ENCODE measurements at regions not wholly inside any gene's neighbourhood (a gene's known extent, or its start where the extent isn't known, plus 50 kb on each side); places are given as distances from the start of the nearest gene placed in this dataset.

DNA sequence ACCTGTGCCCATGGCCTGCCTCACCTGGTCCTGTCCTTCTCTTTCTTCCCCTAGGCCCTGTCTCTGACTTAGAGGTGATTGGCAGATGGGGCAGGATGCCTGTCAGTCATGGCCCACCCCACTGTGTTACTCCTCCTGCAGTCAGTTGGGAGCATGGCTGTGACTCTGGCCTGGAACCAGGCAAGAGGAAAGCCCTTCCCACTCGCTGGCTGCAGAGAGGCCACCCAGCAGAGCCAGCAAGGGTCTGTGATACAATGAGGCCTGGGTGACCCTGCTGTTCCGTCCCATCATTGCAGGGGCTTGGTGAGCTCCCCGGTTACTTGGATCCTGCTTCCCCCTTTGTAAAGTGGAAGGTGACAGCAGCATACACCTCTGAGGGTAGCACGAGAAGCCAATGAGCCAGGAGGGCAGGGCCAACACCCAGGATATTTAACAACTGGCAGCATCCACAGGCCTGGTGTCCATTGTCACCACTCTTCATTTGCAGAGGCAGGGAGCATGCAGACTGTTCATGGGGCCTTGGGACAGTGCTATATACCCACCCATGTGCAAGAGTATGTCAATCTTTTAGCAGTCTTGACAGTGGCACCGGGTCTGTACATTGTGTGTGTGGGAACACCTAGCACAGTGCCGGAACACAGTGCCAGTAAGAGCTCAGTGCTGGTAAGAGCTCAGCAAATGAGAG, 191.0 kb upstream of the C1orf174 start:
- Histone ChIP-seq H3K9me2 (replicated peaks; ENCODE audit: insufficient read depth, low read length) (no peaks in the 10 kb centered on the region), H3K79me2 (ENCODE audit: insufficient read depth, low read length) (no peaks in the 10 kb centered on the region), H3F3A (ENCODE audit: insufficient read depth) (no peaks in the 10 kb centered on the region), H4K20me1 (ENCODE audit: low read depth, low read length) (no peaks in the 10 kb centered on the region), H3K27me3 (ENCODE audit: low read length) (no peaks in the 10 kb centered on the region), H3K9me3 (ENCODE audit: insufficient read depth, low read length) (no peaks in the 10 kb centered on the region), H3K9ac (ENCODE audit: low read length) (no peak overlapping the region), H3K4me3 (ENCODE audit: insufficient read depth, low read length, poor library complexity, severe bottlenecking) (no peak overlapping the region), H2AFZ (ENCODE audit: low read depth, low read length, severe bottlenecking) (no peak overlapping the region), H3K36me3 (ENCODE audit: low read length) (no peaks in the 10 kb centered on the region), H3K4me2 (ENCODE audit: low read depth, low read length, poor library complexity, severe bottlenecking) (no peak overlapping the region), H3K27ac (ENCODE audit: low read depth, low read length) (no peak overlapping the region)
- TF ChIP-seq EZH2phosphoT487 (conservative IDR thresholded peaks at IDR 0.05; ENCODE audit: low read length): no peak
- TF ChIP-seq, protein P1, sequence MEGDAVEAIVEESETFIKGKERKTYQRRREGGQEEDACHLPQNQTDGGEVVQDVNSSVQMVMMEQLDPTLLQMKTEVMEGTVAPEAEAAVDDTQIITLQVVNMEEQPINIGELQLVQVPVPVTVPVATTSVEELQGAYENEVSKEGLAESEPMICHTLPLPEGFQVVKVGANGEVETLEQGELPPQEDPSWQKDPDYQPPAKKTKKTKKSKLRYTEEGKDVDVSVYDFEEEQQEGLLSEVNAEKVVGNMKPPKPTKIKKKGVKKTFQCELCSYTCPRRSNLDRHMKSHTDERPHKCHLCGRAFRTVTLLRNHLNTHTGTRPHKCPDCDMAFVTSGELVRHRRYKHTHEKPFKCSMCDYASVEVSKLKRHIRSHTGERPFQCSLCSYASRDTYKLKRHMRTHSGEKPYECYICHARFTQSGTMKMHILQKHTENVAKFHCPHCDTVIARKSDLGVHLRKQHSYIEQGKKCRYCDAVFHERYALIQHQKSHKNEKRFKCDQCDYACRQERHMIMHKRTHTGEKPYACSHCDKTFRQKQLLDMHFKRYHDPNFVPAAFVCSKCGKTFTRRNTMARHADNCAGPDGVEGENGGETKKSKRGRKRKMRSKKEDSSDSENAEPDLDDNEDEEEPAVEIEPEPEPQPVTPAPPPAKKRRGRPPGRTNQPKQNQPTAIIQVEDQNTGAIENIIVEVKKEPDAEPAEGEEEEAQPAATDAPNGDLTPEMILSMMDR (IDR thresholded peaks at IDR 0.05; ENCODE audit: insufficient read depth, low read length, poor library complexity, severe bottlenecking): no peak

DNA sequence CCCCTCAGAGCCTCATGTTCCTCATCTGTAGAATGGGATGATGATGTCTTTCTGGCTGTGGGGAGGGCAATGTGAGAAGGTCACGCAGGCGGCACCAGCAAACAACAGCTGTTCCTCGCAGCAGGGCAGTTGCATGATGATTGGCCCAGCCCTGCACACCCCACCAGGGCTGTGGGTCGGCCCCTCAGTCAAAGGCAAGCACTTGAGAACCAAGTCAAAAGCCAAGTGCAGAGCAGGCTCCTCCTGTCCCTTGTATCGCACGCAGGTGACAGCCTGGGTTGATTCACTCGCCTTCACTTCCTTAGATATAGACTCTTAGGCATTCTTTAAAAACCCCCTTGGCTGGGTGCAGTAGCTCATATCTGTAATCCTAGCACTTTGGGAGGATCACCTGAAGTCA, 191.9 kb upstream of the C1orf174 start:
- no peak for TF ChIP-seq EZH2phosphoT487 (conservative IDR thresholded peaks at IDR 0.05; ENCODE audit: low read length)
- no peaks in the 10 kb centered on the region for H3F3A ChIP-seq (ENCODE audit: insufficient read depth)
- no peaks in the 10 kb centered on the region for H3K27me3 ChIP-seq (ENCODE audit: low read length)
- no peaks in the 10 kb centered on the region for H3K9me3 ChIP-seq (ENCODE audit: insufficient read depth, low read length)
- no peak overlapping the region for H3K4me2 ChIP-seq (ENCODE audit: low read depth, low read length, poor library complexity, severe bottlenecking)
- no peaks in the 10 kb centered on the region for H3K36me3 ChIP-seq (ENCODE audit: low read length)
- H2AFZ ChIP-seq (ENCODE audit: low read depth, low read length, severe bottlenecking): no peak overlapping the region
- no peaks in the 10 kb centered on the region for H3K79me2 ChIP-seq (ENCODE audit: insufficient read depth, low read length)
- H3K4me3 ChIP-seq (ENCODE audit: insufficient read depth, low read length, poor library complexity, severe bottlenecking): no peak overlapping the region
- H3K9ac ChIP-seq (ENCODE audit: low read length): no peak overlapping the region
- no peaks in the 10 kb centered on the region for H4K20me1 ChIP-seq (ENCODE audit: low read depth, low read length)
- H3K9me2 ChIP-seq (replicated peaks; ENCODE audit: insufficient read depth, low read length): no peaks in the 10 kb centered on the region
- no peak overlapping the region for H3K27ac ChIP-seq (ENCODE audit: low read depth, low read length)

DNA sequence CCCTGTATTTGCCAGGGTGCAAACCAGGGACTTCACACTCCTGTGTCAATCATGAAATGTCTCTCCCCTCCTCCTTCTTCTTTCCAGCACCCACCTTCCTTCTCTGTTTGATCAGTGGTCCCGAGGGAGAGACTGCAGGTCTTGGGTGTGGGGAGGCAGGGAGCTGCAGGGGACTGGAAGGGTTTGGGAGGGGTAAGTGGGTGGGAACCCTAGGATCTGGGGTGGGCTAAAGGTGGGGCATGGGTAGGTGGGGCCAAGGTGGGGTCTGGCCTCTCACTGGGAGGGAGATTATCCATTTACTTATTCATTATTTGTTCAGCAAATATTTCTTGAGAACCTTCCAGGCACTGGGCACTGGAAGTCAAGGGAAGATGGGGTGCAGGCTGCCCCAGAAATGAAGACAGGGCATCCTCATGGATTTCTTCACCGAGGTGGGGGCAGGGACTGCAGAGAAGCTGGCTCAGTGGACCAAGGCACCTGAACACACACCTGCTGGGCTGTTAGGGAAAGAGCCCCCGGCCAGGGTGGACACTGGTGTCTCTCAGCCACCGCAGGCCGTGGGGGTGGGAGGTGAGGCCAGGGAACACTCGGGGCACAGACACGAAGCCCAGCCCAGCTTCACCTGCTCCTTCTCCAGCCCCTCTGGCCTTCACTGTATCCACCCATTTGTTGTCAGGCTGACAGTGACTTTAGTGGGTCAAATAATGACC, 193.9 kb upstream of the C1orf174 start:
- no peaks in the 10 kb centered on the region for H3K79me2 ChIP-seq (ENCODE audit: insufficient read depth, low read length)
- no peaks in the 10 kb centered on the region for H3K27me3 ChIP-seq (ENCODE audit: low read length)
- no peaks in the 10 kb centered on the region for H3K36me3 ChIP-seq (ENCODE audit: low read length)
- H3K4me3 ChIP-seq (ENCODE audit: insufficient read depth, low read length, poor library complexity, severe bottlenecking): no peak overlapping the region
- no peaks in the 10 kb centered on the region for H4K20me1 ChIP-seq (ENCODE audit: low read depth, low read length)
- no peaks in the 10 kb centered on the region for H3K9me3 ChIP-seq (ENCODE audit: insufficient read depth, low read length)
- no peak overlapping the region for H2AFZ ChIP-seq (ENCODE audit: low read depth, low read length, severe bottlenecking)
- no peak overlapping the region for H3K9ac ChIP-seq (ENCODE audit: low read length)
- no peaks in the 10 kb centered on the region for H3F3A ChIP-seq (ENCODE audit: insufficient read depth)
- H3K9me2 ChIP-seq (replicated peaks; ENCODE audit: insufficient read depth, low read length): no peaks in the 10 kb centered on the region
- TF ChIP-seq, protein P1 (IDR thresholded peaks at IDR 0.05; ENCODE audit: insufficient read depth, low read length, poor library complexity, severe bottlenecking): no peak
- TF ChIP-seq EZH2phosphoT487 (conservative IDR thresholded peaks at IDR 0.05; ENCODE audit: low read length): no peak
- no peak overlapping the region for H3K27ac ChIP-seq (ENCODE audit: low read depth, low read length)
- H3K4me2 ChIP-seq (ENCODE audit: low read depth, low read length, poor library complexity, severe bottlenecking): no peak overlapping the region

DNA sequence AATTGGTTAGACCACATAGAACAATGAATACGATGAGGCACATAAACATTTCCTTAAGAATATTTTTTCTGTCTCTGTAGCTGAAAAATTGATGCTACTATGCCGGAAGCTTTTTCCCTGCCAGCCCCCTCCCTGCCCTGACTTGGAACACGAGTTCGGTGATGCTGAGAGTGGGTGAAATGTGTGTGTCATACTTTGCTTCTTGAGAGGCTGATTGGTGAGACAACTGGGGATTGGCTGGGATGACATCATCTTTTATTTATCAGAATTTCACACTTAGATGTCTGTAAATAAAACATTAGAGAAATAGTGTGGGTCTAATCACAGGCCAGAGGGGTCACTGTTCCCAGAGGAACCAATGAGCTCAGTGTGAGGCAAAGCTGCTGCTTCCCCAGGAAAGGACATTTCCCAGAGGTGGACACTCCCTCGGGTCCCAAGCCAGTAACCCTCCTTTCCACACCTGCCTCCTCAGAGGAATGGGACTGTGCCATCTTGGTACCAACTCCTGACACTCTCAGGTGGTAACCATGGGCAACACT, 195.4 kb upstream of the C1orf174 start:
- H3K9ac ChIP-seq (ENCODE audit: low read length): no peak overlapping the region
- H3K4me2 ChIP-seq (ENCODE audit: low read depth, low read length, poor library complexity, severe bottlenecking): no peak overlapping the region
- H4K20me1 ChIP-seq (ENCODE audit: low read depth, low read length): no peaks in the 10 kb centered on the region
- H3K36me3 ChIP-seq (ENCODE audit: low read length): no peaks in the 10 kb centered on the region
- H3K27ac ChIP-seq (ENCODE audit: low read depth, low read length): no peak overlapping the region
- TF ChIP-seq, protein P1 (IDR thresholded peaks at IDR 0.05; ENCODE audit: insufficient read depth, low read length, poor library complexity, severe bottlenecking): no peak
- no peak for TF ChIP-seq EZH2phosphoT487 (conservative IDR thresholded peaks at IDR 0.05; ENCODE audit: low read length)
- H3K27me3 ChIP-seq (ENCODE audit: low read length): no peaks in the 10 kb centered on the region
- no peaks in the 10 kb centered on the region for H3K9me3 ChIP-seq (ENCODE audit: insufficient read depth, low read length)
- no peak overlapping the region for H3K4me3 ChIP-seq (ENCODE audit: insufficient read depth, low read length, poor library complexity, severe bottlenecking)
- no peaks in the 10 kb centered on the region for H3F3A ChIP-seq (ENCODE audit: insufficient read depth)
- H2AFZ ChIP-seq (ENCODE audit: low read depth, low read length, severe bottlenecking): no peak overlapping the region
- no peaks in the 10 kb centered on the region for H3K79me2 ChIP-seq (ENCODE audit: insufficient read depth, low read length)
- no peaks in the 10 kb centered on the region for H3K9me2 ChIP-seq (replicated peaks; ENCODE audit: insufficient read depth, low read length)
